Endothelial cell of umbilical vein (primary cell): ENCODE measurements at regions not wholly inside any gene's neighbourhood (a gene's known extent, or its start where the extent isn't known, plus 50 kb on each side); places are given as distances from the start of the nearest gene placed in this dataset.

Experiments used
- BruUV-seq: library from RNA; stranded (reverse); fragments of 400-500 nt; replicated peaks from 2 replicates; lab custom pipeline; 2021; lab: Mats Ljungman, UMichigan
- CTCF ChIA-PET: fragments of 300-600, 350-600 bp; sonication (Branson Sonifier 250); formaldehyde crosslinking; loops from one replicate; lab custom pipeline; 2021; ENCODE audit warnings: antibody characterized with exemption, inconsistent platforms; lab: Charles Lee
- POLR2A ChIA-PET: fragments of 300-600, 350-600 bp; sonication (Branson Sonifier 250); formaldehyde crosslinking; loops from one replicate; lab custom pipeline; 2021; ENCODE audit warnings: antibody characterized with exemption, inconsistent platforms; lab: Charles Lee
- DNase-seq: peaks from one replicate; pipeline ENCODE4 v3.0.0-alpha.2; 2011; ENCODE audit warnings: low read depth, low spot score
- FAIRE-seq: peaks from 2 replicates; lab custom pipeline; 2011; peaks lifted over from hg19 to GRCh38; lab: Jason Lieb, UNC
- H2AFZ ChIP-seq: 2 replicates; pipeline ENCODE4 v1.6.0; 2012; ENCODE audit warnings: low read depth, low read length, control low read depth, inconsistent platforms
- H3K27ac ChIP-seq: 2 replicates; pipeline ENCODE4 v1.5.1; 2011; ENCODE audit warnings: low read depth, mild to moderate bottlenecking, control low read depth, low read length, moderate library complexity; ENCODE audit not compliant: insufficient read depth
- H3K27me3 ChIP-seq, 2 experiments: 2 replicates each; pipeline versions ENCODE4 v1.6.0 to v1.6.1; 2011; ENCODE audit warnings: low read length in 2 of 2, mixed read lengths in 1 of 2; ENCODE audit not compliant: control insufficient read depth in 2 of 2, insufficient read depth in 2 of 2
- H3K36me3 ChIP-seq, 2 experiments: 2 replicates in 1 of 2; 3 replicates in 1 of 2; pipeline ENCODE4 v1.5.1; 2011; ENCODE audit warnings: low read length in 2 of 2, mild to moderate bottlenecking in 1 of 2, moderate library complexity in 1 of 2; ENCODE audit not compliant: control insufficient read depth in 2 of 2, insufficient read depth in 2 of 2; ENCODE audit errors: extremely low read depth in 1 of 2
- H3K4me1 ChIP-seq: 3 replicates; pipeline ENCODE4 v1.5.1; 2011; ENCODE audit warnings: mild to moderate bottlenecking, low read length; ENCODE audit not compliant: control insufficient read depth, insufficient read depth; ENCODE audit errors: extremely low read depth
- H3K4me2 ChIP-seq: 2 replicates; pipeline ENCODE4 v1.6.1; 2011; ENCODE audit warnings: low read length, control low read depth, mixed read lengths; ENCODE audit not compliant: insufficient read depth
- H3K4me3 ChIP-seq, 3 experiments: fragments of 200-600 bp in 1 of 3; sonication (generic), shearing (Covaris generic) in 1 of 3; replicated peaks in 1 of 3; 2 replicates each; pipeline ENCODE4 v1.5.1; 2011 to 2016; ENCODE audit warnings: control low read depth in 3 of 3, low read length in 3 of 3, mild to moderate bottlenecking in 2 of 3, inconsistent platforms in 1 of 3, low read depth in 1 of 3, moderate library complexity in 1 of 3; ENCODE audit not compliant: insufficient read depth in 1 of 3
- H3K79me2 ChIP-seq: 2 replicates; pipeline ENCODE4 v1.6.0; 2012; ENCODE audit warnings: low read length, inconsistent platforms; ENCODE audit not compliant: control insufficient read depth, insufficient read depth
- H3K9ac ChIP-seq: replicated peaks from 2 replicates; pipeline ENCODE3; 2011; ENCODE audit warnings: low read length, control low read depth; ENCODE audit not compliant: insufficient read depth; ENCODE audit errors: extremely low read depth
- H3K9me1 ChIP-seq: replicated peaks from 3 replicates; pipeline ENCODE4 v1.6.0; 2011; ENCODE audit warnings: mild to moderate bottlenecking, low read length; ENCODE audit not compliant: control insufficient read depth, insufficient read depth; ENCODE audit errors: extremely low read depth
- H3K9me3 ChIP-seq: replicated peaks from 2 replicates; pipeline ENCODE4 v1.5.1; 2012; ENCODE audit warnings: low read length, inconsistent platforms; ENCODE audit not compliant: control insufficient read depth, insufficient read depth
- H4K20me1 ChIP-seq: replicated peaks from 2 replicates; pipeline ENCODE3; 2011; ENCODE audit warnings: mild to moderate bottlenecking, low read length; ENCODE audit not compliant: control insufficient read depth, insufficient read depth; ENCODE audit errors: extremely low read depth
- CTCF ChIP-seq, 2 donors: IDR thresholded peaks; 1 replicate in 1 of 2; 2 replicates in 1 of 2; pipeline ENCODE4 v1.5.1; 2011; ENCODE audit warnings: low read length in 2 of 2, mild to moderate bottlenecking in 2 of 2, moderate library complexity in 2 of 2, control low read depth in 1 of 2, inconsistent platforms in 1 of 2, low read depth in 1 of 2; ENCODE audit not compliant: insufficient read depth in 1 of 2; ENCODE audit errors: extremely low read depth in 1 of 2
- EZH2 ChIP-seq: IDR thresholded peaks from 2 replicates; pipeline ENCODE4 v1.6.1; 2012; ENCODE audit warnings: borderline replicate concordance, low read depth, mild to moderate bottlenecking, moderate library complexity, low read length, inconsistent platforms; ENCODE audit not compliant: severe bottlenecking
- FOS ChIP-seq: IDR thresholded peaks from 2 replicates; pipeline ENCODE4 v1.6.1; 2011; ENCODE audit warnings: mild to moderate bottlenecking, low read length, moderate library complexity, borderline replicate concordance; ENCODE audit not compliant: insufficient read depth
- GATA2 ChIP-seq: IDR thresholded peaks from 2 replicates; pipeline ENCODE4 v1.7.0; 2011; ENCODE audit warnings: low read depth, mild to moderate bottlenecking, moderate library complexity, mixed read lengths, low read length; ENCODE audit not compliant: insufficient read length, insufficient read depth
- JUN ChIP-seq: IDR thresholded peaks from 2 replicates; pipeline ENCODE4 v1.6.1; 2011; ENCODE audit warnings: borderline replicate concordance, low read depth; ENCODE audit not compliant: insufficient read length, insufficient read depth
- MAX ChIP-seq: IDR thresholded peaks from 2 replicates; pipeline ENCODE4 v1.6.1; 2011; ENCODE audit not compliant: insufficient read depth, insufficient read length
- MYC ChIP-seq: IDR thresholded peaks from one replicate; pipeline ENCODE4 v1.6.1; 2011; ENCODE audit warnings: mild to moderate bottlenecking, low read depth, low read length
- POLR2A ChIP-seq: IDR thresholded peaks from 2 replicates; pipeline ENCODE4 v1.6.1; 2012; ENCODE audit warnings: low read depth, mild to moderate bottlenecking, control low read depth, low read length
- POLR2AphosphoS5 ChIP-seq: IDR thresholded peaks from 2 replicates; pipeline ENCODE4 v1.6.1; 2012; ENCODE audit warnings: low read depth, mild to moderate bottlenecking, control low read depth, low read length, moderate library complexity; ENCODE audit not compliant: insufficient read depth
- dilution Hi-C: fragments of 300-500 bp; cut with MboI; formaldehyde crosslinking; loops from one replicate; pipeline ENCODE4 v1.15.0; 2019; ENCODE audit warnings: low sequenced_read_pairs; ENCODE audit not compliant: extremely low pct_ligation_motif_present
- intact Hi-C: fragments of 100-400 bp; cut with micrococcal nuclease; formaldehyde crosslinking; loops from one replicate; pipeline ENCODE4 v1.10.0; 2022

- ChIA-PET CTCF (no interaction called here), POLR2A (no interaction called here)
- H3K4me3 ChIP-seq = no peak overlapping the region
- BruUV-seq = no TSS peak
- H3K9me3 ChIP-seq = no peaks in the 10 kb centered on the region
- H3K36me3 ChIP-seq = no peaks in the 10 kb centered on the region
- intact Hi-C loops (no loop called here), dilution Hi-C loops (no loop called here)
- H2AFZ ChIP-seq = no peak overlapping the region
- H3K27ac ChIP-seq = no peak overlapping the region
- no peak overlapping the region for H3K4me2 ChIP-seq
- no peak overlapping the region for H3K9ac ChIP-seq
- no peak for DNase-seq
- no peaks in the 10 kb centered on the region for H3K9me1 ChIP-seq
- FAIRE-seq = no peak
- no peaks in the 10 kb centered on the region for H3K4me1 ChIP-seq
- TF ChIP-seq MAX (no peak), POLR2AphosphoS5 (no peak), GATA2 (no peak), FOS (no peak), EZH2 (no peak), CTCF (IDR thresholded peaks at IDR 0.05; ENCODE audit: extremely low read depth in 1 of 2, insufficient read depth in 1 of 2, low read depth in 1 of 2, low read length in 2 of 2) (no peak), JUN (no peak), POLR2A (no peak), MYC (no peak)
- no peaks in the 10 kb centered on the region for H4K20me1 ChIP-seq
- H3K27me3 ChIP-seq = no peaks in the 10 kb centered on the region
- no peaks in the 10 kb centered on the region for H3K79me2 ChIP-seq
These were observed 428.5 kb upstream of the FRG2C start for GRCh38 chr3:75235631-75236030.
